Caco-2 (cell line): ENCODE measurements at regions not wholly inside any gene's neighbourhood (a gene's known extent, or its start where the extent isn't known, plus 50 kb on each side); places are given as distances from the start of the nearest gene placed in this dataset.

ENCODE experiments used
- BruUV-seq: library from RNA; stranded (reverse); fragments of 400-500 nt; replicated peaks from 2 replicates; lab custom pipeline; 2021; lab: Mats Ljungman, UMichigan
- CTCF ChIA-PET: fragments of 300-600 bp; sonication (Branson Sonifier 250); formaldehyde crosslinking; loops from one replicate; lab custom pipeline; 2022; ENCODE audit warnings: antibody characterized with exemption; lab: Charles Lee
- POLR2A ChIA-PET: fragments of 300-600 bp; sonication (Branson Sonifier 250); formaldehyde crosslinking; loops from one replicate; lab custom pipeline; 2022; ENCODE audit warnings: antibody characterized with exemption; lab: Charles Lee
- DNase-seq, 2 experiments: peaks; one replicate each; pipeline versions ENCODE4 v3.0.0 to v3.0.0-alpha.2; 2020 to 2022
- H3K27me3 ChIP-seq: replicated peaks from 2 replicates; pipeline ENCODE4 v1.6.0; 2011; ENCODE audit warnings: low read length; ENCODE audit not compliant: control insufficient read depth, insufficient read depth
- H3K36me3 ChIP-seq: 2 replicates; pipeline ENCODE4 v1.5.1; 2011; ENCODE audit warnings: low read length; ENCODE audit not compliant: control insufficient read depth, insufficient read depth
- H3K4me1 ChIP-seq: fragments of 250-450 bp; sonication (Bioruptor Pico); 2 replicates; pipeline ENCODE4 v1.5.1; 2020; ENCODE audit warnings: mild to moderate bottlenecking
- H3K4me3 ChIP-seq: 2 replicates; pipeline ENCODE4 v1.5.1; 2011; ENCODE audit warnings: low read depth, mild to moderate bottlenecking, control low read depth, low read length
- H3K9me3 ChIP-seq: fragments of 250-450 bp; sonication (Bioruptor Pico); 2 replicates; pipeline ENCODE4 v1.5.1; 2020; ENCODE audit warnings: mild to moderate bottlenecking, moderate library complexity
- H3K27ac Mint-ChIP-seq: one replicate; pipeline ENCODE4 v1.8.0; 2022; ENCODE audit warnings: mixed read lengths; ENCODE audit not compliant: unreplicated experiment
- H3K27me3 Mint-ChIP-seq: one replicate; pipeline ENCODE4 v1.8.0; 2022; ENCODE audit warnings: mixed read lengths; ENCODE audit not compliant: insufficient read depth, unreplicated experiment
- H3K36me3 Mint-ChIP-seq: one replicate; pipeline ENCODE4 v1.8.0; 2022; ENCODE audit warnings: mild to moderate bottlenecking, mixed read lengths; ENCODE audit not compliant: insufficient read depth, unreplicated experiment
- H3K4me1 Mint-ChIP-seq: one replicate; pipeline ENCODE4 v1.8.0; 2022; ENCODE audit warnings: low read depth, mixed read lengths; ENCODE audit not compliant: unreplicated experiment
- H3K4me3 Mint-ChIP-seq: one replicate; pipeline ENCODE4 v1.8.0; 2022; ENCODE audit warnings: mild to moderate bottlenecking, moderate library complexity, mixed read lengths; ENCODE audit not compliant: unreplicated experiment
- H3K9me3 Mint-ChIP-seq: one replicate; pipeline ENCODE4 v1.8.0; 2022; ENCODE audit warnings: mixed read lengths; ENCODE audit not compliant: unreplicated experiment
- intact Hi-C: fragments of 100-400 bp; cut with micrococcal nuclease; formaldehyde crosslinking; loops from one replicate; pipeline ENCODE4 v1.10.0; 2022; ENCODE audit not compliant: unreplicated experiment
- TF ChIP-seq, protein P1 (sequence below), 2 experiments: fragments of 200-600 bp in 1 of 2; IDR thresholded peaks; 1 replicate in 1 of 2; 2 replicates in 1 of 2; pipeline versions ENCODE4 v1.5.1 to v1.8.0; 2011 to 2022; ENCODE audit warnings: antibody characterized with exemption in 1 of 2, control low read depth in 1 of 2, inconsistent platforms in 1 of 2, low read depth in 1 of 2, low read length in 1 of 2, mild to moderate bottlenecking in 1 of 2, moderate library complexity in 1 of 2; ENCODE audit not compliant: insufficient read depth in 1 of 2, severe bottlenecking in 1 of 2, unreplicated experiment in 1 of 2

DNA sequence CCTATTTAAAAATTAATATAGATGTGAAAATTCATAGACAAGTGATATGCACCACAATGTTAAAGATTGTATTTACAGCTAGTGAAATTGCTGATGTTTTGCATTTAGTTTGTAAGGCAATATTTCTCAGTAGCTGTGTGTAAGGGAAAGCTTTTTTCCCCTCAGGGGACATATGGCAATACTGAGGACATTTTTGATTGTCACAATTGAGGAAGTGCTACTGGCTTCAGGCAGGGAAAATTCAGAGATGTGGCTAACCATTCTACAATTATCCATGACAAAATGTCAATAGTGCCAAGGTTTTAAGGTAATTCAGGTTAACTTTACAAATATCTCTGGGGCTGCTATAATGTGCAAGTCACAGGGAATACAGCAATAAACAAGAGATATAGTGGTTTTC is 66.1 kb upstream of the IL15 start:
- no peaks in the 10 kb centered on the region for H3K9me3 ChIP-seq
- no peaks in the 10 kb centered on the region for H3K4me1 ChIP-seq
- Mint-ChIP-seq H3K27me3 (no peaks in the 10 kb centered on the region), H3K27ac (no peak overlapping the region), H3K36me3 (no peaks in the 10 kb centered on the region), H3K9me3 (no peaks in the 10 kb centered on the region), H3K4me1 (peaks cover 6% of the 10 kb centered on the region), H3K4me3 (no peak overlapping the region)
- no TSS peak for BruUV-seq
- TF ChIP-seq, protein P1, sequence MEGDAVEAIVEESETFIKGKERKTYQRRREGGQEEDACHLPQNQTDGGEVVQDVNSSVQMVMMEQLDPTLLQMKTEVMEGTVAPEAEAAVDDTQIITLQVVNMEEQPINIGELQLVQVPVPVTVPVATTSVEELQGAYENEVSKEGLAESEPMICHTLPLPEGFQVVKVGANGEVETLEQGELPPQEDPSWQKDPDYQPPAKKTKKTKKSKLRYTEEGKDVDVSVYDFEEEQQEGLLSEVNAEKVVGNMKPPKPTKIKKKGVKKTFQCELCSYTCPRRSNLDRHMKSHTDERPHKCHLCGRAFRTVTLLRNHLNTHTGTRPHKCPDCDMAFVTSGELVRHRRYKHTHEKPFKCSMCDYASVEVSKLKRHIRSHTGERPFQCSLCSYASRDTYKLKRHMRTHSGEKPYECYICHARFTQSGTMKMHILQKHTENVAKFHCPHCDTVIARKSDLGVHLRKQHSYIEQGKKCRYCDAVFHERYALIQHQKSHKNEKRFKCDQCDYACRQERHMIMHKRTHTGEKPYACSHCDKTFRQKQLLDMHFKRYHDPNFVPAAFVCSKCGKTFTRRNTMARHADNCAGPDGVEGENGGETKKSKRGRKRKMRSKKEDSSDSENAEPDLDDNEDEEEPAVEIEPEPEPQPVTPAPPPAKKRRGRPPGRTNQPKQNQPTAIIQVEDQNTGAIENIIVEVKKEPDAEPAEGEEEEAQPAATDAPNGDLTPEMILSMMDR (IDR thresholded peaks at IDR 0.05; ENCODE audit: insufficient read depth in 1 of 2, low read depth in 1 of 2, low read length in 1 of 2, severe bottlenecking in 1 of 2, unreplicated experiment in 1 of 2) = no peak
- H3K27me3 ChIP-seq = no peaks in the 10 kb centered on the region
- ChIA-PET POLR2A (no interaction called here), CTCF (no interaction called here)
- no peak for DNase-seq
- intact Hi-C loops = no loop called here
- no peaks in the 10 kb centered on the region for H3K36me3 ChIP-seq
- no peak overlapping the region for H3K4me3 ChIP-seq

DNA sequence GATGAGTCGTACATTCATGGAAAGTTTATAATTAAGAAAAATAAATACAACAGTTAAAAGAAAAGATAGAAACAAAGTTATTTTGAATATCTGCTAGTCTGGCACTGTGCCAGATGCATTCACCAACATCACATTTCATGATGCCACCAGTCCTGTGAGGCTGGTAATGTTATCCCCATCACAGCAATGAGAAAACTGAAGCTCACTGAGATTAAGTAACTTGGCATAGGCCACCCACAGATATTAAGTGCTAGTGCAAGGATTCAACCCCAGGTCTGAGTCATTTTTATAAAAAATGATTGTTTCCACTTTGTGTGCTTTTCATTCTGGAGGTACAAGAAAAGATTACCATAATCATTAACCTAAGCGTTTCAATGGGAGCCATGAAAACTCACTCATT is 65.0 kb upstream of the IL15 start:
- Mint-ChIP-seq H3K9me3 (no peaks in the 10 kb centered on the region), H3K4me3 (no peak overlapping the region), H3K27ac (no peak overlapping the region), H3K4me1 (no peaks in the 10 kb centered on the region), H3K27me3 (no peaks in the 10 kb centered on the region), H3K36me3 (no peaks in the 10 kb centered on the region)
- TF ChIP-seq, protein P1 (IDR thresholded peaks at IDR 0.05; ENCODE audit: insufficient read depth in 1 of 2, low read depth in 1 of 2, low read length in 1 of 2, severe bottlenecking in 1 of 2, unreplicated experiment in 1 of 2) = no peak
- H3K36me3 ChIP-seq = no peaks in the 10 kb centered on the region
- ChIA-PET CTCF (no interaction called here), POLR2A (no interaction called here)
- intact Hi-C loops = no loop called here
- H3K9me3 ChIP-seq = no peaks in the 10 kb centered on the region
- H3K4me1 ChIP-seq = no peaks in the 10 kb centered on the region
- H3K27me3 ChIP-seq = no peaks in the 10 kb centered on the region
- DNase-seq = no peak
- no peak overlapping the region for H3K4me3 ChIP-seq
- no TSS peak for BruUV-seq

GRCh38 chr4:141571793-141572192 is 64.6 kb upstream of the IL15 start:
- Mint-ChIP-seq H3K27ac (no peak overlapping the region), H3K27me3 (no peaks in the 10 kb centered on the region), H3K36me3 (no peaks in the 10 kb centered on the region), H3K4me3 (no peak overlapping the region), H3K9me3 (no peaks in the 10 kb centered on the region), H3K4me1 (no peaks in the 10 kb centered on the region)
- no peak for DNase-seq
- CTCF ChIA-PET = no interaction called here
- H3K4me1 ChIP-seq = no peaks in the 10 kb centered on the region
- TF ChIP-seq, protein P1 (IDR thresholded peaks at IDR 0.05; ENCODE audit: insufficient read depth in 1 of 2, low read depth in 1 of 2, low read length in 1 of 2, severe bottlenecking in 1 of 2, unreplicated experiment in 1 of 2) = no peak
- POLR2A ChIA-PET = no interaction called here
- no peaks in the 10 kb centered on the region for H3K27me3 ChIP-seq
- no peaks in the 10 kb centered on the region for H3K36me3 ChIP-seq
- intact Hi-C loops = no loop called here
- no peaks in the 10 kb centered on the region for H3K9me3 ChIP-seq
- H3K4me3 ChIP-seq = no peak overlapping the region
- BruUV-seq = no TSS peak
